HG03060 (cell line): ENCODE measurements at regions not wholly inside any gene's neighbourhood (a gene's known extent, or its start where the extent isn't known, plus 50 kb on each side); places are given as distances from the start of the nearest gene placed in this dataset.
"Not testable (repeated sequence)": the region's sequence is repeated elsewhere in the genome, so short reads cannot be mapped to it uniquely, and the experiment has no call there.

Source experiments
- ATAC-seq: cut with Tn5 transposase; IDR thresholded peaks from one replicate; pipeline ENCODE4 v1.9.1; 2021; ENCODE audit warnings: low read depth, moderate number of reproducible peaks; ENCODE audit not compliant: unreplicated experiment

DNA sequence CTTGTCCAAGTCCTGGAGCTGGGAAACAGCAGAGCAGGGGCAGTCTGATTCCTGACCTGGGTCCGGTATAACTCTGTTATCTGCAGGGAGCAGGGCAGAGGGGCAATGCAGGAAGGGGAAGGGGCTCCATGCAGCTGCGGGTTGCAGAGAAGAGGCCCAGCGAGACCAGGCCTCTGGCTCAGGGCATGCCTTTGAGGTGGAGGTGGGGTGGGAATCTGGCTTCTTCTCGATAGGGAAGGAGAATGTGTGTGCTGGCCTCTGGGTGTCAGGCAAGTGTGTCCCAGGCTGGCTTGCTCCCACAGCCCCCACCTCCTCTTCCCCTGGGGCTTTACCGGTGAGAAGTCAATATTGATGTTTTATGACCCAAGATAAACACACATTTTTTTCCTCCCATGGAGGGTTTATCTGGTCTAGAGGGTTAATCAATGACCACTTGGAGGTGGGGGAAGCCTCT is 187.1 kb upstream of the HAAO start:
- no peak for ATAC-seq

DNA sequence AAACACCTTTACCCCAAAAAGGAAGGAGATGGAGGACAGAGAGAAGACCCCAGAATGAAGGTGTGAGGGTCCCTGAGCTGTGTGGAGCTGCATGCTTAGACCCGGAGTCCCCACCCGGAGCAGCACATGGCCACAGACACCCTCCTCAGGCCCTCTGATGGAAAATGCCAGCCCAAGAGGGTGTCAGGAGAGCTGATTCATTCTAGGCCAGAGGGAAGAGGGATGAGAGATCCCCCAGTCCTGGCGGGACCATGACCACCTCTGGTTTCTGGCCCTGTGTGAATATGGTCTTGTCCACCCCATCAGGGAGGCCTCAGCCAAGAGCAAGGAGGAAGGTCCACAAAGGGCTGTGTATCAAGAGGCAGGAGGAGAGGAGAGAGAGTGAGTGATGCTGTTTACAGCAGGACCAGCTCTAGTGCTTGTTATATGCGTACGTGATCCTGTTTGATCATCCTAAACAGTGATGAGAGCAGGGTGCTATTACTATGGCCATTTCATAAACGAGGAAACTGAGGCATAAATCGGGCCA is 186.6 kb upstream of the HAAO start:
- ATAC-seq, result no peak

DNA sequence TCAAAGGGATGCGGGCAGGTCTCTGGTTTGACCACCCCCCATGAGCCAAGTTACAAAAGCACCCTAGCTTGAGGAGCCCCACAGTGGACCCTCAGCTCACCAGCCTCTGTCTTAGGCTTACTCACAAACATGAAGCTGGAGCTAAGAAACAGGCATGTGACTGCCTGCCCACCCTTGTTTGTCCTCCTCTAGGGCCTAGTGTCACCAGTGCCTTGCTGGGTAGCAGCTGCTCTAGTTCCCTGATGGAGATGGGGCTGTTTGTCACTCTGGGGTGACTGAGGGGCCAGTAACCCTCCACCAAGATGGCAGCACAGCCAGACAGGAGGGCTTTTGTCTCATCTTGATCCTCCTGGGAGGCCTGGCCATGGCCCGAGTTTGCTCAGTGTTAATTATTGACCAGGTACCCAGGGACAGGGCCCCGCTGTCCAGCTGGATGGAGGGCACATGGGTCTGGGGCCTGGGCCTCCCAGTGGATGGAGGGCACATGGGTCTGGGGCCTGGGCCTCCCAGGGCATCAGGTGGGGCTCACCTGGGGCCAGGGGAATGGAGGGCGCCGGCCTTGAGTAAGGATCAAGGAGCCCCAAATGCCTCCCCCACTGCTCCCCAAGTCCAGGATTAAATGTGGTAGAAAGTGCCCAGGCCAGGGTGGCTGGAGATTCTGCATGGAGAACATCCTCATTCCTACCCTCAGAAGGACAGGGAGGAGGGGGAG is 185.9 kb upstream of the HAAO start:
- ATAC-seq, result no peak

GRCh38 chr2:42977270-42978174 is 185.1 kb upstream of the HAAO start:
- no peak for ATAC-seq

DNA sequence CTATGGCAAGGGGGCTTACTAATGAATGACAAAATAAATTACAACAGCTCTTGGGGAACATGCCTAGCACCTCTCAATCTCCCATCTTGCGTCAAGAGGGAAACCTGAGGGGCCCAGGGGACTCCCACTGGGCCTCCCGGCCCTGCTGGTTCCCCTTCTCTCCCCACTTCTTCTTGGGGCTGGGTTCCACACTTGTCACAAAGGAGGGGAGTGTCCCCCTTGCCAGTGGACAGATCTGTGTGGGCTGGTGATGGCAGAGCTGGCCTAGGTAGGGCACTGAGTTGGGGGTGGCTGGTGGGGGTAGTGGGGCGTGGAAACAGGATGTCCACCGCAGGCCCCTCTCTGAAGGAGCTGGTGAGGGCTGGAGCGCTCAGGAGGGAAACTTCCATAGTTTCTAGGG is 184.0 kb upstream of the HAAO start:
- no peak for ATAC-seq

DNA sequence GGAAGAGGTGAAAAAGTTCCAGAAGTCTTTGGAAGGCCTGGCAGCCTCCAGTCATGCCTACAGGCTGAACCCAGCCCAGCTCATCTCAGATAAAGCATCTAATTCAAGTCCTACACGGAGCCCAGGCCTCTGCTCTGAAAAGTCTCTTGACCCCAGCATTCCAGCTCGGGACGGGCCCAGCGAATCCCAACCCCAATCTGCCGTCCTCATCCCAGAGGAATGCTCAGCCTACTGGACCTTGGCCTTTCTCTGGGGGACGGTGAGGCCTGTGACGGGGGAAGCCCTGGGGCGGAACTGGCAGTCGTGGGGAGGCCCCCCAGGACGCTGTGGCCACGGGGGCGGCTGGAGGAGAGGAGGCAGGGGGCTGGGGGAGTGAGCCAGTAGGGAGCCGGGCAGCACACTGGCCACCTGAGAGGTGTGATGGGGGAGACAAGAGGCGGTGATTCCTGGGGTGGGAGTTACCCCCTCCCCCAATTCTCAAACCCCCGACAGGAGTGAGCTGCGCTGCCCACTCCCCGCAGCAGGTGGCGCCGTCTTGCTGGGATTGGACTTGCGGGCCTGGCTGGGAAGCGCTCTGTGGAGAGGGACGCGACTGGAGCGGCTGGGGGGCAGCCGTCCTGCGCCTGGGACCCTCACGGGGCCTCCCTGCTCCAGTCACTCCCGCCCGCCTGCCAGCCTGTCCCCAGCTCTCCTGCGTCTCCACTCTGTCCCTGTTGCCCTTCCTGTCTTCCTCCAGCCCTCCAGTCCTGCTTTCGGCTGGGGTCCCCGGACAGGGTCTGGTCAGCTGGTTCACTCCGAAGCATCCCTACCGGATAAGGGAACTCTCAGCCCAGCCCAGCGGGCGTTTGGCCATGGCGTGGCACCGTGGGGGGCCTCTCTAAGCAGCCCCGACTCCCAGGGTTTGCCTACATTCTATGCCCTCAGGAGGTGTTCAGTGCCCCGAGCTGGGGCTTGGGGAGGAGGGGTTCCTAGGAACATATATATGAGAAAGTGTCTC is 182.6 kb upstream of the HAAO start:
- ATAC-seq, result no peak

DNA sequence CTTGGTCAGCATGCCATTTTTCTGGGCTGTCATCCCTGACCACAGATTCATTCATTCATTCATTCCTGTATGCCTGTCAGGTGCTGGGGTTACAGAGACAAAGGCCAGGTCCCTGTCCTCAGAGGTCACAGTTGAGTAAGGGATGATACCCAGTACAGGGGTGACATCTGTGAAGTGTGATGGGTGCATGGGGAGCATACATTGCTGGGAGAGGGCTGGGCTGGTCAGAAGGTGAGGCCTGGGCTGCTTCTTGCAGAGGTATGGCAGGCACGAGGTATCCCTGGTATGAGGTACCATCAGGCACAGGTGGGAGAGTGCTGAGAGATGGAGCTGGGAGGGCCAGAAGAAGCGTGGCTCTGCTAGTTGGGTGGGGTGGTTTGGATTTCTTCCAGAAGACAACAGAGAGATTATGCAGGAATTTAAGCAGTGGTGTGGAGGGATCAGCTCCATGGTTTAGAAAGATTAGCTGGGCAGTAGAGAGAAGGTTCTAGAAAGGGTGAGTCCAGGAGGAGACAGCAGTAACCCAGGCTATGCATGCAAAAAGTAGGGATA is 181.9 kb upstream of the HAAO start:
- no peak for ATAC-seq

GRCh38 chr2:42973726-42974125 is 181.3 kb upstream of the HAAO start:
- no peak for ATAC-seq

GRCh38 chr2:42972933-42973516 is 180.6 kb upstream of the HAAO start:
- not testable (repeated sequence) for ATAC-seq

DNA sequence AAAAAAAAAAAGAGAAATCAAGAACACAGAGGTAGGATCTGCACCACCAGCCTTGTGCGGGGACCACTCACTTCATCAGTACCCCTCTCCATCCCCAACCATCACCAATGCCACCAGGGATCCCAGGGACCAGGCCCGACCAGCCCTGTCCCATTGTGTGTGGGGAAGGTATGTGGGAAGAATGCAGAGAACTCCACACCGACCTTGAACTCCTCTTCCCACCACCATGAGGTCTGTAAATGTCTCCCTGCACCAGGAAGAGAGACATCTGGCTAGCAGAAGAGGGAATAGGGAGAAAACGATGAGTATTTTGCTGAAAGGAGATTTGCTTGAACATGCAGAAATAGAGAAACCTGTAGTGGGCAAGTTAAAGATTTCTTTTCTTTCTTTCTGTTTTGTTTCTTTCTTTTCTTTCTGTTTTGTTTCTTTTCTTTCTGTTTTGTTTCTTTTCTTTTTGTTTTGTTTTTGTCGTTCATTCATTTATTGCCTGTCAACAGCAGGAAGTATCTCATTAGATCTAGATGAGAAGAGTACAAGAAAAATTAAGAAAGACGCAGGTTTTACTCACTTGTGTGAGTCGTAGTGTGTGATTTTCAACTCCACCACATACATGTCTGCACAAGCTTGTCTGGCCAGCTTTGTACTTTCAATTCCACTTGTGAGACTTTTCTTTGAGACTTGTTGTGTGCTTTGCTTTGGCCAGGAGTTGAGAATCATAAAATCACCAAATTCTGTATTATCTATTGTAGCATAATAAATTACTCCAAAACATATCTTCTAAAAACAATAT is 179.8 kb upstream of the HAAO start:
- ATAC-seq, result no peak

- no peak for ATAC-seq
Measured at GRCh38 chr2:42971381-42971780, 179.0 kb upstream of the HAAO start.

DNA sequence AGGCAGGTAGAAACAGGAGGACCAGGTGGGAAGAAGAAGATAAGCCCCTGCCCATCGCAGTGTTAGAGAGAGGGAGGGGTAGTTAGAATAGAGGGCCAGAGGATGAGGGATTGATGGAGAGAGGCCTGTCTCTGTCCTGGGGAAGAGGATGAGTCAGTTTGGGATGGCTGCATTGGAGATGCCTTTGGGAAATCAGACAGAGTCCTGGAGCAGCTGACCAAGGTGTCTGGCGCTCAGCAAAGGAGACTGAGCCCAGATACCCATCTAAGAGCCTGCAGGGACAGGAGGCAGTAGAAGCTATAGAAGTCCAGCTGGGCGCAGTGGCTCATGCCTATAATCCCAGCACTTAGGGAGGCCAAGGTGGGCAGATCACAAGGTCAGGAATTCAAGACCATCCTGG is 177.8 kb upstream of the HAAO start:
- ATAC-seq, result no peak

DNA sequence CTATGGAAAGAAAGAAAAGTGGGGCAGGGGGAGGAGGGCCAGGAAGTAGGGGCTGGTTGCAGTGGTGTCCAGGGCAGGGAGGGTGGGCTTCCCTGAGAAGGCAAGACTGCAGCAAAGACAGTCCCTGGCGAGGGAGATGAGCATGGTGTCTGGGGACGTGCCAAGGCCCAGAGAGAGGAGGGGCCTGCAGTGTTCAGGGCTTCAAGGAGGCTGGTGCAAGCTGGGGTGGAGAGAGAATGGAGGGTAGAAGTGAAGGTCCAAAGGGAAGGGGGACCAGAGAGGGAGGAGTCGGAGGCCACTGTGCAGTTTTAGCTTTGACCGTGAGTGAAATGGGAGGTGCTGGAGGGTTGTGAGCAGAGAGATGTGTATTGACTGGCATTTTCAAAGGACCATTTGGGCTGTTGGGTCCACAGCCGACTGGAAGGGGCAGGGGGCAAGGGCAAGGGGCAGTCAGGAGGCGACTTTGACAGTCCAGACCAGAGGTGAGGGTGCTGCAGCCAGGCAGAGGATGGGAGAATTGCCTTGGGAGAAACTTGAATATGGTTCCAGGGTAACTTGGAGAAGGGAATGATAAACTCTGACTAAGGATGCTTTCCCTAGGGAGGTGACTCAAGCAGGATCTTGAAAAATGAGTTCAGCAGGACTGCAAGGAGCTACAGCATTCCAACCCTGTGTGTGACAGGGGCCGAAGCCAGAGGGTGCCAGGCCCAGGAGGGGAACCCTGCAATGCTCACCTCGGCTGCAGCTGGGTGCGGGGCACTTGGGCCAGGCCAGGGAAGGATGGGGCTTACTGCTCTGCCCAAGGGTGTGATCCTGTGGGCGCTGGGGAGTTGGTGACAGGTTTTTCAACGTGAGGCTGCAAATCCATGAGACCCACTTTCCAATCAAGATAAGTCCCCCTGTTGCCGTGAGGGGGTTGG is 177.1 kb upstream of the HAAO start:
- ATAC-seq, result no peak

- no peak for ATAC-seq
Measured at GRCh38 chr2:42967959-42968674, 175.7 kb upstream of the HAAO start.

DNA sequence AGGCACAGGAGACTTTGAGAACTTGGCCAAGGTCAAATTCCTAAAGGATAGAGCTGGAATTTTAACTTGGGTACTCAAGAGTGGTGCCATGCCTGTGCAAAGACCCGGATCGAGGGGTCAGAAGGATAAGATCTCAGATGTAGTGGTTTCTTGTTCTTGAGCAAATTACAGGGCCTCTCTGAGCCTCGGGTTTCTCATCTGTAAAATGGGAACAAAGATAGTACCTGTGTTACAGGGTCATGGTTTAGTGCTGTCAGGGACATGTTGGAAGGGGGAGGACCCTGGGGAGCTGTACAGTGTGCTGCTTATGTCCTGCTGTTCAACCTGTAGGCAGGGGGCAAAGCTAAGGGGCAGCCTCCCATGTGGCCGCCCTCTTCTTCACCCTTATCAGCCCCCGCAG is 173.5 kb upstream of the HAAO start:
- no peak for ATAC-seq

DNA sequence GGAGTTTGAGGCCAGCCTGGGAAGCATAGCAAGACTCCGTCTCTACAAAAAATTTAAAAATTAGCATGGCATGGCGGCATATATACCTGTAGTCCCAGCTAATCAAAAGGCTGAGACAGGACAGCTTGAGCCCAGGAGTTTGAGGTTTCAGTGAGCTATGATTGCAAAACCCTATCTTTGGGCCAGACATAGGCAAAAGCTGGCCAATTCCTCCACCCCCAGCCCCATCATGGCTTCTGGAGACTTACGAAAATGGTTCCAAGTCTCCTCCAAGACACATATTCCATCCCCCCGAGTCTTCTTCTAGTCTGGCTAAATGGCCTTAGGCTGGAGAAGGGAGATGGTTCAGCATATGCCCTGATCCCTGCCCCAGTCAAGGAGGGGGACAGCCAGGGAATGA is 172.8 kb upstream of the HAAO start:
- ATAC-seq, result no peak

DNA sequence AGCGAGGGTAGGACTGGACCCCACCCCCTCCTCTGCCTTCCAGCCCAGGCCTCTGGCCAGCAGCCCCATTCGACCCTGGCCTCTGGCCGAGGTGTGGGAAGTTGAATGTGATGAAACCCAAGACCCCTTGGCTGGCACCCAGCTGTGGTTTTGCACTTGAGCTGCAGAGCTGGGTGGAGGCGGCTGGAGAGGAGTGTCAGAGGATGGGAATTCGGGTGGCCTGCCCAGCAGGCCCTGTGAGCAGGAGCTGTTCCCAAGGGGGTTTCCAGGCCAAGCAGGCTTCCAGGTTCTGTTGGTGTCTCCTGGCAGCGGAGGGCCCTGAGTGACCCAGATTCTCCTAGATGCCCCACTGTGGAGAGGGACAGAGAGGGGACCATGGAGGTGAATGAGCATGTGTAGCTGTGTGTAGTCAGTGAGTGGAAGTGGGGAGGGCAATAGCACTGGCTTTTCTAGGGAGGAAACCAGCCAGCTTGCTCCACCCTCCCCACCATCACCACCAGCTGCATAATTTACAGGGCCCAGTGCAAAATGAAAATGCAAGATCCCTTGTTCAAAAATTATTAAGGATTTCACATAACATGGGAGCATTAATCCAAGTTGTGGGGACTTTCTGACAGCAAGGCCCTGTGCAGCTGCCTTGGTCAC is 172.2 kb upstream of the HAAO start:
- no peak for ATAC-seq
